OCI-LY7 (cell line): ENCODE measurements at regions not wholly inside any gene's neighbourhood (a gene's known extent, or its start where the extent isn't known, plus 50 kb on each side); places are given as distances from the start of the nearest gene placed in this dataset.

Experiments used
- EZH2phosphoT487 ChIP-seq: fragments of 200-600 bp; sonication (generic); IDR thresholded peaks from 2 replicates; pipeline ENCODE4 v1.6.1; 2018; ENCODE audit warnings: low read depth, borderline replicate concordance, mild to moderate bottlenecking, mixed run types, antibody characterized with exemption, low read length, moderate library complexity, mixed read lengths
- TF ChIP-seq, protein P1 (sequence below): fragments of 200-600 bp; sonication (generic); conservative IDR thresholded peaks from 2 replicates; pipeline ENCODE4 v1.5.1; 2014; ENCODE audit warnings: mild to moderate bottlenecking, antibody characterized with exemption, low read length, moderate library complexity, mixed read lengths

DNA sequence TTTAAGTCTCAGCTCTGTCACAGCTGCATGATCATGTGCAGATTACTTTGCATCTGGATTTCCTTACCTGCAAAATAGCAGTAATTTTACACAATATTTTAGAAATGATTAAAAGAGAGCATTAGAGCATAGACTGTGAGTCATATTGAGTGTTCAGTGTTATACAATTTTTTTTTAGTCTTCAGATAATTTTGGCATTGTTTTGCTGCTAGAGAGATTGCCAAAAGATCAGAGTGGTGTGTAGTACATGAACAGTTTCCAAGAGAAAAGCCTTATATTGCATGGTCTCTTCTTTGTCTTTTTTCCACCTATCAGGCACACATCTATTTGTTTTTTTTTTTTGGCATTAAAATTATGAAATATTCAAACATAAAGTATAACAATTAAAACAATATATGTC, 209.6 kb upstream of the TLL1 start:
- TF ChIP-seq, protein P1, sequence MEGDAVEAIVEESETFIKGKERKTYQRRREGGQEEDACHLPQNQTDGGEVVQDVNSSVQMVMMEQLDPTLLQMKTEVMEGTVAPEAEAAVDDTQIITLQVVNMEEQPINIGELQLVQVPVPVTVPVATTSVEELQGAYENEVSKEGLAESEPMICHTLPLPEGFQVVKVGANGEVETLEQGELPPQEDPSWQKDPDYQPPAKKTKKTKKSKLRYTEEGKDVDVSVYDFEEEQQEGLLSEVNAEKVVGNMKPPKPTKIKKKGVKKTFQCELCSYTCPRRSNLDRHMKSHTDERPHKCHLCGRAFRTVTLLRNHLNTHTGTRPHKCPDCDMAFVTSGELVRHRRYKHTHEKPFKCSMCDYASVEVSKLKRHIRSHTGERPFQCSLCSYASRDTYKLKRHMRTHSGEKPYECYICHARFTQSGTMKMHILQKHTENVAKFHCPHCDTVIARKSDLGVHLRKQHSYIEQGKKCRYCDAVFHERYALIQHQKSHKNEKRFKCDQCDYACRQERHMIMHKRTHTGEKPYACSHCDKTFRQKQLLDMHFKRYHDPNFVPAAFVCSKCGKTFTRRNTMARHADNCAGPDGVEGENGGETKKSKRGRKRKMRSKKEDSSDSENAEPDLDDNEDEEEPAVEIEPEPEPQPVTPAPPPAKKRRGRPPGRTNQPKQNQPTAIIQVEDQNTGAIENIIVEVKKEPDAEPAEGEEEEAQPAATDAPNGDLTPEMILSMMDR, result no peak
- TF ChIP-seq EZH2phosphoT487, result no peak
